SU-DHL-6 (cell line): ENCODE measurements at regions not wholly inside any gene's neighbourhood (a gene's known extent, or its start where the extent isn't known, plus 50 kb on each side); places are given as distances from the start of the nearest gene placed in this dataset.

Source experiments
- EZH2phosphoT487 ChIP-seq: fragments of 200-600 bp; sonication (generic), shearing (Covaris generic); conservative IDR thresholded peaks from 2 replicates; pipeline ENCODE4 v1.6.1; 2018; ENCODE audit warnings: mild to moderate bottlenecking, antibody characterized with exemption, low read length, moderate library complexity, mixed read lengths
- TF ChIP-seq, protein P1 (sequence below): fragments of 200-600 bp; sonication (generic); IDR thresholded peaks from one replicate; pipeline ENCODE4 v1.5.1; 2017; ENCODE audit warnings: antibody characterized with exemption, mild to moderate bottlenecking, low read length, moderate library complexity; ENCODE audit not compliant: insufficient read depth, poor library complexity, severe bottlenecking

- TF ChIP-seq, protein P1, sequence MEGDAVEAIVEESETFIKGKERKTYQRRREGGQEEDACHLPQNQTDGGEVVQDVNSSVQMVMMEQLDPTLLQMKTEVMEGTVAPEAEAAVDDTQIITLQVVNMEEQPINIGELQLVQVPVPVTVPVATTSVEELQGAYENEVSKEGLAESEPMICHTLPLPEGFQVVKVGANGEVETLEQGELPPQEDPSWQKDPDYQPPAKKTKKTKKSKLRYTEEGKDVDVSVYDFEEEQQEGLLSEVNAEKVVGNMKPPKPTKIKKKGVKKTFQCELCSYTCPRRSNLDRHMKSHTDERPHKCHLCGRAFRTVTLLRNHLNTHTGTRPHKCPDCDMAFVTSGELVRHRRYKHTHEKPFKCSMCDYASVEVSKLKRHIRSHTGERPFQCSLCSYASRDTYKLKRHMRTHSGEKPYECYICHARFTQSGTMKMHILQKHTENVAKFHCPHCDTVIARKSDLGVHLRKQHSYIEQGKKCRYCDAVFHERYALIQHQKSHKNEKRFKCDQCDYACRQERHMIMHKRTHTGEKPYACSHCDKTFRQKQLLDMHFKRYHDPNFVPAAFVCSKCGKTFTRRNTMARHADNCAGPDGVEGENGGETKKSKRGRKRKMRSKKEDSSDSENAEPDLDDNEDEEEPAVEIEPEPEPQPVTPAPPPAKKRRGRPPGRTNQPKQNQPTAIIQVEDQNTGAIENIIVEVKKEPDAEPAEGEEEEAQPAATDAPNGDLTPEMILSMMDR, result no peak
- no peak for TF ChIP-seq EZH2phosphoT487
These were observed 331.2 kb upstream of the DAB2 start for GRCh38 chr5:39755986-39756385.
